ENCODE measurements at regions not wholly inside any gene's neighbourhood (a gene's known extent, or its start where the extent isn't known, plus 50 kb on each side); places are given as distances from the start of the nearest gene placed in this dataset.
"Not testable (repeated sequence)": the region's sequence is repeated elsewhere in the genome, so short reads cannot be mapped to it uniquely, and the experiment has no call there.

DNA sequence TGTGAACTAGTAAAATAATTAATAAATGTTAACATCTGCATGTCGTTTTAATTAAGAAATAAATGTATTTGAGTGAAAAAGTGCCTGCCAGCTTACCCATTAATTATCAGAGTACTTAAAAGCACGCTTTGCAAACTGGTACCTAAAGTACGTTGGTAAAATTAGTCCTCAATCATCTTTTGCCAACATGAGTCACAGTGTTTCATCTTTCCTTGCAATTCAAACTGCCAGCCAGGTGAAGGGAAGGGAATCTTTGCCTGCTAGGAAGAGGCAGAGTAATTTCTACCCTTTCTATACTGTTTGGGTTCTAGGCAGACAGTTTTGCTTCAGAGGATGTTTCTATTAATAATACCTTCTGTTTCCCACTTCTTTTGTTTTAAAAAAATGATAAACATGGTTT lies 57.2 kb upstream of the CNIH3 start:
- no peak for DNase-seq (ENCODE audit: low read depth, low spot score)
- no peak overlapping the region for H3K4me3 ChIP-seq (ENCODE audit: low read length)

DNA sequence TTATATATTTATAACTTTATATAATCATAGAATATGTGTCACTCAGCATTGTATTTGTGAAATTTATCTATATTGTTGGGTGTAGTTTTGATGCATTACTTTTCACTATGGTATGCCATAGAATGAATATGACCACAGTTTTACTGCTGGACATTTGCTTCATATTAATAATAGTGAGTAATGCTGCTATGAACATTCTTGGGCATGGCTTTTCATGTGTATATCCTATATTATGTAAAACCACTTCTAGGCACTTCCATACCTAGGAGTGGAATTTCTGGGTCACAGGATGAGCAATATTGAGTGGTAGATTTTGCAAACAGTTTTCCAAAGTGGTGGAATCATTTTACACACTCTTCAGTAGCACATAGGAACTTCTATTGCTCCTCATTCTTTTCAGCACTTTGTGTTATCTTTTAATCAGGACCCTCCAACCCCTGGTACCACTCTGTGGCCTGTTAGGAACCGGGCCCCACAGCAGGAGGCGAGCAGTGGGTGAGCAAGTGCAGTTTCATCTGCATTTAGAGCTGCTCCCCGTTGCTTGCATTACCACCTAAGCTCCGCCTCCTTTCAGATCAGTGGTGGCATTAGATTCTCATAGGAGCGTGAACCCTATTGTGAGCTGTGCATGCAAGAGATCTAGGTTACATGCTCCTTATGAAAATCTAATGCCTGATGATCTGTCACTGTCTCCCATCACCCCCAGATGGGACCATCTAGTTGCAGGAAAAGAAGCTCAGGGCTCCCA lies 56.0 kb upstream of the CNIH3 start:
- H3K4me3 ChIP-seq (ENCODE audit: low read length): no peak overlapping the region
- no peak for DNase-seq (ENCODE audit: low read depth, low spot score)

DNA sequence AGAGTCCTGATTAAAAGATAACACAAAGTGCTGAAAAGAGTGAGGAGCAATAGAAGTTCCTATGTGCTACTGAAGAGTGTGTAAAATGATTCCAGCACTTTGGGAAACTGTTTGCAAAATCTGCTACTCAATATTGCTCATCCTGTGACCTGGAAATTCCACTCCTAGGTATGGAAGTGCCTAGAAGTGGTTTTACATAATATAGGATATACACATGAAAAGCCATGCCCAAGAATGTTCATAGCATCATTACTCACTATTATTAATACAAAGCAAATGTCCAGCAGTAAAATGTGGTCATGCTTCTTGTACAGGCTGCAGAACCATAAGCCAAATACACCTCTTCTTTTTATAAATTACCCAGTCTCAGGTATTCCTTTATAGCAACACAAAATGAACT lies 53.2 kb upstream of the CNIH3 start:
- H3K4me3 ChIP-seq (ENCODE audit: low read length); DNase-seq (ENCODE audit: low read depth, low spot score): not testable (repeated sequence)

DNA sequence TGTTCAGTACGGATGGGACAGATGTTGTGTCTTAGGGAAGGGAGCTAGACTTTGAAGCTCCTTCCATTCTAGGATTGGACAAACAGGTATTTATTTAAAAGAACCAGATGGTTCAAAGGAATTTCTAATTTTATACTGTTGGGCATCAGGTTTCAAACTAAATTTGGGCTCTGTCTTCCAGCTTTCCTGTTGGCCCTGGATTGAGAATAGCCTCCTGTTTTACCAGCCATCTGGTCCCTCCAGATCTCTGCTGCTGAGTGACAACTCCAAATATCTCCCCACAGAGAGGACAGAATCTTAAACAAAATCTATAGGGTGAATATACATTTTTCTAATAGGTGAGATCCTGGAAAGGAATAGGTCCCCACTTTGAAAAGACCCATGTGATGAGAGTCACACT lies 52.5 kb upstream of the CNIH3 start:
- H3K4me3 ChIP-seq (ENCODE audit: low read length): no peak overlapping the region
- DNase-seq (ENCODE audit: low read depth, low spot score): no peak

DNA sequence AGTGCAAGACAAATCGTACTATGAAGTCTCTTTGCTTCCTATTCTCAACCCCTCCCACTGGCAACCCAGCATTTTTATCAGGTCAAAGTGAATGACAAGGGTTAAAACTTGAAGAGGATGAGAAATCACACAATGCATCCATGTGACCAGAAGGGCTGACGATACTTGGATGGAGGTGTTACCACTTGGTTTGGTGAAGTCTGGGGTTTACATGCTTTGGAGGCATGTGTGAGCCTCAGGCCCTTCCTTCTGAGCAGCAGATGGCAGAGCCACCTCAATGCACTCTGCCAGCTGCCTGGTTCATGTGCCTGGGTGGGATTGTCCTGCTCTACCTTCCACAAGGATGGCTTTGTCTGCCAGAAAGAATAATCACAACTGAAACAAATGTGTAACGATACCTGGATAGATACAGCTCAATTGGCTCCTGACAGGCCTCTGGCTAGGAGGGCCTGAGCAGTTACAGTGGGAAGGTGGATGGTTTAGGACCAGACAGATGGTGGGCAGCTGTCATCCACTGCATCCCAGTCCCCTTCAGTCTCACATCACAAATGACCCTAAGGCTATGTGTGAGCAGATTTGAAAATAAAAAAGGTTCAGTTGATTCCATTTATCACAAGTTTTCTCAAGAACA lies 51.5 kb upstream of the CNIH3 start:
- H3K4me3 ChIP-seq (ENCODE audit: low read length): no peak overlapping the region
- no peak for DNase-seq (ENCODE audit: low read depth, low spot score)

DNA sequence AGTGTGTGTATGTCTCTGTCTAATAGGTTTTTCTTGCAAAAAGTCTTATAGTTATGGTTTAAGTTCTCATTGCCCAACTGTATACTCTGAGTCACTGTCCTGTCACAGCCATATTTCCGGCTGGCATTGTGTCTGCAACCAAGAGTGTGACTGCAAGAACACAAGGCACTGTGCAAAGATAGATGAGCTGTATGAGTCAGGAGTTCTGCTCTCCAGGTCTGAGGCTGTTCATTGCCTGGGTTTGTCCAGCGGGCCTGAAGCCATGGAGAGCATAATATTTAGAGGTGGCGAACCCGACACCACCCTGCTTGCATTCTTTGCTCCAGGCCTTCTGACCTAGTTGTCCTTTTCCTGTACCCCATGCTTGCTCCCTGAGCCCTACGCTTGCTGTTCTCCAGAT lies 50.9 kb upstream of the CNIH3 start:
- DNase-seq (ENCODE audit: low read depth, low spot score): no peak
- H3K4me3 ChIP-seq (ENCODE audit: low read length): no peak overlapping the region

DNA sequence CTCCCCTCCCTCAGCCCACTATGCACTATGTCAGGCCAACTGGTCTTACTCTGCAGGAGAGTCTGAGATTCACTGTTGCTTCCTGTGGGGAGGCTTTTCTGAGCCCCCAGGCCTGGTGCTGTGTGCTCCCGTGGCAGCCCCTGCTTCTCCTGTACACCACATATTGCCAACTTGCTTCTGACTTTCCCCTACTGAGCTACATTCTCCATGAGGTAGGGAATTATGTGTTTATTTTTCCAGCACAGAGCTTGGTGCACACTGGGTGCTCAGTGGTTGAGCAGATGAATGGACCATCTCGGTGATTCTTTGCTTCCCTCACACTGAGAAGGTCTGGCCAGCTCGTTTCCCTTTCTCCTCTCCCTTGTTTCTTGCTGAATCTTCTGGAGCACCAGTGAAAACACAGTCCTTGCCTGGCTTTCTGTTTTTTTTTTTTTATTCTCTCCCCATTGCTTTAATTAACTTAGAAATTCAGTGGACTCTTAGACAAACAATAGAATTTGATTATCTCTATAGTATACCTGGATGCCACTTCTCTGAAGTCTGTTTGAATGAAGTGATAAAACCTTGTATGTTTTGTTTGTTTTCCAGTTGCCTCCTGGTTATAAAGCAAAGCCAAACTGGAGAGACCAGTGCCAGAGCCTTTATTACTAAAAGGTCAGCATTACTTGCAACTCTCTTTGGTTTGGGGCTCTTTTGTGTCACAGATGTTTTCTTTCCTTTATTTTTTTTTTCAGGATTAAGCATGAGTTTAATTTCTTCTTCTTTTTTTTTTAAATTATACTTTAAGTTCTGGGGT lies 50.3 kb upstream of the CNIH3 start:
- H3K4me3 ChIP-seq (ENCODE audit: low read length): no peak overlapping the region
- DNase-seq (ENCODE audit: low read depth, low spot score): no peak

All from Jurkat, Clone E6-1 (cell line).